MM.1S (cell line): ENCODE measurements at regions not wholly inside any gene's neighbourhood (a gene's known extent, or its start where the extent isn't known, plus 50 kb on each side); places are given as distances from the start of the nearest gene placed in this dataset.

ENCODE experiments used
- CTCF ChIP-seq: fragments of 300-600 bp; sonication (generic); IDR thresholded peaks from 2 replicates; pipeline ENCODE4 v1.5.1; 2016; ENCODE audit warnings: antibody characterized with exemption, low read length, mixed read lengths
- EZH2 ChIP-seq: fragments of 300-600 bp; sonication (generic); optimal IDR thresholded peaks from 2 replicates; pipeline ENCODE3; 2017; ENCODE audit warnings: low read depth, mild to moderate bottlenecking, antibody characterized with exemption, low read length, mixed read lengths
- EZH2phosphoT487 ChIP-seq: fragments of 300-600 bp; sonication (generic); IDR thresholded peaks from 2 replicates; pipeline ENCODE4 v1.6.1; 2018; ENCODE audit warnings: antibody characterized with exemption, low read length

- TF ChIP-seq CTCF, result no peak
- TF ChIP-seq EZH2, result no peak
- TF ChIP-seq EZH2phosphoT487, result no peak
Measured at GRCh38 chr5:34447424-34447823, 208.7 kb upstream of the RAI14 start.
